Stimulated activated CD8-positive, alpha-beta memory T cell treated with anti-CD3 and anti-CD28 coated beads, Interleukin-7, amount 100 ng/mL, for 4 hours (primary cell): ENCODE measurements at regions not wholly inside any gene's neighbourhood (a gene's known extent, or its start where the extent isn't known, plus 50 kb on each side); places are given as distances from the start of the nearest gene placed in this dataset.

Experiments used
- DNase-seq, 2 donors: peaks; one replicate each; pipeline ENCODE4 v3.0.0-alpha.2; 2020; ENCODE audit warnings: low read depth in 2 of 2

DNA sequence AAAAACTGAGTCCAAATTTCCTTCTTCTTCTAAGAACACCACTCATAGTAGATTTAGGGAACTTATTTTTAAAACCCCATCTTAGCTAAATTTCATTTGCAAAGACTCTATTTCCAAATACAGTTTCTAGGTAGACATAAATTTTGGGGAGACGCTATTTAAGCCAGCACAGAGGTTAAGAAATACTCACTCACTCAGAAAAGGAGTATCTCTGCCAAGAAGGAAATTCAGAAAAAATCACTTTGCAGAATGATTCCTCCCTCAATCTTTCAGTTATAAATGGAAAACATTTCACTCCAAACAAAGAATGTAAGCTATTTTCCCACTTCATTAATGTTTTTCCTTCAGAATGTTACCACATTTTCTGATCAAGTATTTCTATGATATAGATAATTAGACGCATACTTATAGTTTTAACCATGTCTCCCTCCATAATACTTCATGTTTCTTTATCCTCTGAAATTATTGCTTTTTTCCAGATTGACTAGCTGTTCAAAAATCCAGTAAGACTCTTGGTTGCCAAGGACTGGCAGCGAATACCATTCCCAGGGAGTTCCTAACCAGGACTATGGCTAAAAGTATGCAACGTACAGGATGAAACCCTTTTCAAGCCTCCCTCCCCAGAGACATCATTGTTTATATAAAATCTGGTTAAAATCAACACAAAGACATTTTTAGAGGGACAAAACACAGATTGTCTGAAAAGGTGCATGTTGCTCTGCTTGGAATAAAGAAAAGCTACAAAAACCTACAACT lies 52.5 kb upstream of the RXFP2 start:
- DNase-seq, result no peak
